Left ventricle myocardium inferior (tissue), 1 donor: ENCODE measurements at regions not wholly inside any gene's neighbourhood (a gene's known extent, or its start where the extent isn't known, plus 50 kb on each side); places are given as distances from the start of the nearest gene placed in this dataset.

Experiments used
- DNase-seq: peaks from one replicate; pipeline ENCODE4 v3.0.0-alpha.2; 2020
- H3K27ac ChIP-seq: fragments of 200-600 bp; replicated peaks from 2 replicates; pipeline ENCODE4 v1.8.0; 2021
- H3K27me3 ChIP-seq: fragments of 200-600 bp; 2 replicates; pipeline ENCODE4 v1.8.0; 2021; ENCODE audit warnings: low read depth
- H3K36me3 ChIP-seq: fragments of 200-600 bp; 2 replicates; pipeline ENCODE4 v1.8.0; 2021
- H3K4me1 ChIP-seq: fragments of 200-600 bp; 2 replicates; pipeline ENCODE4 v1.8.0; 2021
- H3K4me3 ChIP-seq: fragments of 200-600 bp; 2 replicates; pipeline ENCODE4 v1.8.0; 2021; ENCODE audit warnings: mild to moderate bottlenecking, moderate library complexity
- H3K9me3 ChIP-seq: fragments of 200-600 bp; replicated peaks from 2 replicates; pipeline ENCODE4 v1.8.0; 2021
- CTCF ChIP-seq: fragments of 200-600 bp; IDR thresholded peaks from 2 replicates; pipeline ENCODE4 v1.8.0; 2021; ENCODE audit warnings: antibody characterized with exemption, mild to moderate bottlenecking, borderline replicate concordance
- intact Hi-C: fragments of 100-400 bp; cut with micrococcal nuclease; formaldehyde crosslinking; loops from one replicate; pipeline ENCODE4 v1.11.0; 2022
- donor health status: DM: no; HTN: yes; CAD: no; lungs with severe emphysema.

GRCh38 chr4:38585871-38586270 lies 78.1 kb upstream of the KLF3 start:
- H3K27ac ChIP-seq, result no peak overlapping the region
- peaks cover under 1% of the 10 kb centered on the region for H3K9me3 ChIP-seq
- TF ChIP-seq CTCF, result no peak
- H3K4me3 ChIP-seq, result no peak overlapping the region
- H3K4me1 ChIP-seq, result no peaks in the 10 kb centered on the region
- no peaks in the 10 kb centered on the region for H3K36me3 ChIP-seq
- H3K27me3 ChIP-seq, result no peaks in the 10 kb centered on the region
- no peak for DNase-seq
- intact Hi-C loops, result no loop called here

DNA sequence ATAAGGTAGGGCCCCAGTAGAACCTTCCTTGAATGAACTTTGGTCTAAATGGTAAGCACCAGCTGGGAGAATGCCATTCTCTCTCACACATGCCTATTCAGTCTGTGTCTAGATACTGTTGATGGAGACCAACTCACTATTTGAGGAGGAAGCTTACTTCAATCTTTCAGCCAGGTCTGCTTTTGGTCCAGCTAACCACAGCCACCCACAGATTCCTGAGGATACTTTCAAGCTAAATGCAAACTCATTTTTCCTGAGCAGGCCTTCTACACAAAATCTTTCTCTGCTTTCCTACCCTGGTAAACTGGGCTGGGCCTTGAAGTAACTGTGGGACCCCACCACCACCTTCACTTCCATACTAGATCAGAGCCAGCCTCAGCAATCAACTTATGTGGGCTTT lies 76.9 kb upstream of the KLF3 start:
- Histone ChIP-seq H3K27me3 (no peaks in the 10 kb centered on the region), H3K36me3 (no peaks in the 10 kb centered on the region), H3K9me3 (peaks cover 5% of the 10 kb centered on the region), H3K27ac (no peak overlapping the region), H3K4me1 (no peaks in the 10 kb centered on the region), H3K4me3 (no peak overlapping the region)
- no peak for DNase-seq
- intact Hi-C loops, result no loop called here
- TF ChIP-seq CTCF, result no peak

GRCh38 chr4:38590046-38590445 lies 74.0 kb upstream of the KLF3 start:
- H3K9me3 ChIP-seq, result peaks cover 5% of the 10 kb centered on the region
- DNase-seq, result no peak
- no peak overlapping the region for H3K27ac ChIP-seq
- intact Hi-C loops, result no loop called here
- no peaks in the 10 kb centered on the region for H3K27me3 ChIP-seq
- no peak overlapping the region for H3K4me3 ChIP-seq
- no peaks in the 10 kb centered on the region for H3K4me1 ChIP-seq
- no peaks in the 10 kb centered on the region for H3K36me3 ChIP-seq
- TF ChIP-seq CTCF, result no peak

DNA sequence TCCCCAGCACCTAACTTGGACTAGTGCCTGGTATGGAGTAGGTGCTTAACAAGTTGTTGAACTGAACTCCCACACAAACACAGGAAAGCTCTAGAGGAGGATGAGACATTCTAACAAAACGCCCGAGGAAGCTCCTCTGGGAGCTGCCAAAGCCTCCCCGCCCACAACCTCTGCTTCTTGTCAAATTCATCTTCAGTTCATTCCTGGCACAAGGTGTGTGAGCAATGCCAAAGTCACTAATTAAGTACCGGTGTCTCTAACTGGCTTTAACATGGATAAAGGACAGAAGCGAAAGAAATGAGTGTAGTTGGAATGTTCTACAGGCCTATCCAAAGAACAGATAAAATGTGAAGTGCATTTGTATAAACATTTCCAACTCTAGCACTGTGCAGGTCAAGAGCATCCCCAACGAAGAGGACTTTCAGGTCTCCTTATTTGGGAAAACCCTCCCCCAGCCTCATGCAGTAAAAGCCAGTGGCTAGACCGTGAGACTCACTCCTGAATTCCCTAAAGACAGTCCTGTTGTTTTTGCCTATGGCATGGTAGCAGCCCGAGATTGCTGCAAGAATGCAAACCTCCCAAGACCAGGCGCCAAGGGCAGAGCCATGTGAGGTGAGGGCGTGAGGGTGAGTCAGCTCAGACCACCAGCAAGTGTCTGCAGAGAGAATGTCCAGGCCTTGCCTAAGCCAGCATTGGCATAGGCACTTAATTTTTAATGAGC lies 72.2 kb upstream of the KLF3 start:
- Histone ChIP-seq H3K27me3 (no peaks in the 10 kb centered on the region), H3K36me3 (no peaks in the 10 kb centered on the region), H3K9me3 (peaks cover 5% of the 10 kb centered on the region), H3K4me3 (no peak overlapping the region), H3K27ac (no peak overlapping the region), H3K4me1 (no peaks in the 10 kb centered on the region)
- no peak for DNase-seq
- intact Hi-C loops, result no loop called here
- TF ChIP-seq CTCF, result no peak

DNA sequence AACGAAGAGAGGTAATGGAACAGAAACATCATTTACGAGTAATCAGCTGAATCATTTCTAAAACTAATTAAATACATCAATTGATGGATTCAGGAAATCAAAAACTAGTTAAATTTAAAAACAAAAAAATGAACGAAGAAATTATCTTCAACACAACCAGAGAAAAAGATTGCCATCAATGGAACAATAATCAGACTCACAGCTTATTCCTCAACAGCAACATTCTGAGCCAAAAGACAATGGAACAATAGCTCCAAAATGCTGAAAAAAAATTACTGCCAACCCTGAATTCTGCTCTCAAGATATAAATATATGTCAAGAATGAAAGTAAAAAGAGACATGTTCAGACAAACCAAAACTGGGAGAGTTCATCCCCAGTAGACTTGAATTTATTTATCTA lies 65.5 kb upstream of the KLF3 start:
- Histone ChIP-seq H3K27ac (no peak overlapping the region), H3K4me1 (peaks cover 8% of the 10 kb centered on the region), H3K4me3 (no peak overlapping the region), H3K27me3 (no peaks in the 10 kb centered on the region), H3K9me3 (no peaks in the 10 kb centered on the region), H3K36me3 (no peaks in the 10 kb centered on the region)
- DNase-seq, result no peak
- TF ChIP-seq CTCF, result no peak
- intact Hi-C loops, result no loop called here

GRCh38 chr4:38600575-38600974 lies 63.4 kb upstream of the KLF3 start:
- Histone ChIP-seq H3K9me3 (no peaks in the 10 kb centered on the region), H3K27me3 (no peaks in the 10 kb centered on the region), H3K36me3 (no peaks in the 10 kb centered on the region), H3K27ac (no peak overlapping the region), H3K4me3 (no peak overlapping the region), H3K4me1 (peaks cover 9% of the 10 kb centered on the region)
- no peak for TF ChIP-seq CTCF
- DNase-seq, result no peak
- intact Hi-C loops, result no loop called here
